ENCODE measurements at regions not wholly inside any gene's neighbourhood (a gene's known extent, or its start where the extent isn't known, plus 50 kb on each side); places are given as distances from the start of the nearest gene placed in this dataset.

GRCh38 chr1:200228486-200228885 is 181.3 kb downstream of the ZNF281 start:
- TF ChIP-seq POLR2AphosphoS5 (IDR thresholded peaks at IDR 0.05): no peak
- no peak for TF ChIP-seq POLR2A (IDR thresholded peaks at IDR 0.05)
- no peak for TF ChIP-seq CTCF (IDR thresholded peaks at IDR 0.05)
